GM18520 (cell line): ENCODE measurements at regions not wholly inside any gene's neighbourhood (a gene's known extent, or its start where the extent isn't known, plus 50 kb on each side); places are given as distances from the start of the nearest gene placed in this dataset.
"Not testable (repeated sequence)": the region's sequence is repeated elsewhere in the genome, so short reads cannot be mapped to it uniquely, and the experiment has no call there.

Source experiments
- ATAC-seq: cut with Tn5 transposase; IDR thresholded peaks from one replicate; pipeline ENCODE4 v1.9.1; 2021; ENCODE audit not compliant: unreplicated experiment

GRCh38 chr1:213523781-213524398 is 463.9 kb upstream of the PROX1 start:
- ATAC-seq: no peak

- ATAC-seq: no peak
Observed at GRCh38 chr1:213526306-213526705, 461.5 kb upstream of the PROX1 start.

GRCh38 chr1:213530611-213531320 is 457.0 kb upstream of the PROX1 start:
- ATAC-seq: no peak

GRCh38 chr1:213531369-213532310 is 456.1 kb upstream of the PROX1 start:
- no peak for ATAC-seq

- no peak for ATAC-seq
Observed at GRCh38 chr1:213533125-213533524, 454.6 kb upstream of the PROX1 start.

DNA sequence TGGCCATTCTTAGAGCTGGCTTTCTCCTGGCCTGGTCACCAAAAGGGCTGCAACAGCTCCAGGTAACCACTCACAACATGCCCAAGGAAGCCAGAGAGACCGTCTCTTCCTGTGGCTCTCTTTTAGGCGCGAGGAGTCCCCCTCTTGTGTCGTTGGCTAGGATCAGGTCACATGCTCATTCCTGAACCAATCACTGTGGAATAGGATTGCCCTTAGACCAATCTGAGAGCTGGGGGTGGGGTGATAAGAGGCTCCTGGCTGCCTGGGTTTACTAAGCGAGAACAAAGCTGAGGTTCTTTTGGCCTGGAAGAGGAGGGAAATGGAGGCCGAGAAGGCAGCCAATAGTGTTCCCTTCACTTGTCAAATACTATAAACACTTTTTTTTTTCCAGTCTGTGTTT is 452.1 kb upstream of the PROX1 start:
- ATAC-seq: no peak

- ATAC-seq: no peak
Observed at GRCh38 chr1:213538251-213538650, 449.5 kb upstream of the PROX1 start.

GRCh38 chr1:213539464-213539863 is 448.3 kb upstream of the PROX1 start:
- no peak for ATAC-seq

DNA sequence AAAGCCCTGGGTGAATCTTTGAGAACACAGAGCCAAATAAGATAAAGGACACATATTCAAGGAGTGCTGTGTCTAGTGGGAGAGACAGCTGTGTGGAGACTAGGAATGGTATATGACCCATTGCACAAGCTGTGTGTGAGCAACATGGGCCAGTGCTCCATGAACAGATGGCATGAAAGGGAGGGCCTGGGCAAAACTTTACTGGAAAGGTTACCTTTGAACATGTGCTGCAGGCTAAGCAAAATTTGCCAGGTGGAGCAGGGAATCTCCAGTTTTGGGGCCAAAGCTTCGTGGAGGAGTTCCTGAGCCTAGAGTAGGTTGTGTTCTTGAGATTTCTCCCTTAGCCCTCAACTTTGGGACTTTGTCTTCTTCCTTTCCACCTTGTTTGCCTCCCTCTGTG is 446.1 kb upstream of the PROX1 start:
- no peak for ATAC-seq

DNA sequence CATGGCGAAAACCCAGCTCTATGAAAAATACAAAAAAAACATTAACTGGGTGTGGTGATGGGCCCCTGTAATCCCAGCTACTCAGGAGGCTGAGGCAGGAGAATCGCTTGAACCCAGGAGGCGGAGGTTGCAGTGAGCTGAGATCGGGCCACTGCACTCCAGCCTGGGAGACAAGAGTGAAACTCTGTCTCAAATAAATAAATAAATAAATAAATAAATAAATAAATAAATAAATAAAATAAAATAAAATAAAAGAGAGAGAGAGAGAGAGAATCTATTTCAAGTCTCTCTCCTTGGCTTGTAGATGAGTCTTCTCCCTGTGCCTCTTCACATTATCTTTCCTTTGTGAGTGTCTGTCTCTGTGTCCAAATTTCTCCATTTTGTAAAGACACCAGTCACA is 442.6 kb upstream of the PROX1 start:
- ATAC-seq: not testable (repeated sequence)

DNA sequence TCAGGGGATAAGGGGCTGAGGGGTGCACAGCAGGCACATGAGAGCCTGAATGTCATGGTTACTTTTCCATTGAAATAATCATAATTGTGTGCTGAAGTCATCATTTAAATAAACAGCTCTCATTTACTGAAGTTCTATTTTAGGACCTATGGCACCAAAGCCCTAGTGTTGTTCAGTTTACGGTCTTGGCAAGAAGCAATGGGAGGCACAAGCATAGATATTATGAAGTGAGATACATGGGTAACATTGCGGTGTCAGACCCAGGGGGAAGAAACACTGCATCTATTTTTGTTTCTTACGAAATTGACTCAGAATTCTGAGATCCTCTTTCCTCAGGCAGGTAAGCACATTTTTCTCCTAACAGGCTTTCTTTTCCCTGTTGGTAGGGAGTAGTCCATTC is 437.8 kb upstream of the PROX1 start:
- no peak for ATAC-seq

DNA sequence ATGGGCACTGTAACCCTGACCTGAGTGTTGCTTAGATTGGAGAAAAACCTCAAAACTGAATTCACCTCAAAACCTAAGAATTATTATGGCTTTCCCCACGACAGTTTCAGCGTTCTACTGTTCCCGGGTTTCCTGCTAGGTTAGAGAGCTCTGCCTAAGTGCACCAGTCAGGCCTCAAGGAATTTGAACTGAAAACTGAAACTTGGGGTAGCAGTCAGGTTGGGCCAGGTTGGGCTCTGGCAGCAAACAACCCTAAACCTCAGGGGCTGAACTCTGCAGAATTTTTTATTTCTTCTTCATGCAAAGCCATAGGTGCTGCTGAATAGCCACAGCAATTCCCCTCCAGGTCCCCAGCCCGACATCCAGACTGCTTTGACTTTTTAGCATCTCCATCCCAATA is 437.0 kb upstream of the PROX1 start:
- no peak for ATAC-seq

- ATAC-seq: no peak
Observed at GRCh38 chr1:213552045-213552444, 435.7 kb upstream of the PROX1 start.

GRCh38 chr1:213560226-213560625 is 427.5 kb upstream of the PROX1 start:
- ATAC-seq: no peak

- no peak for ATAC-seq
Observed at GRCh38 chr1:213561870-213562269, 425.9 kb upstream of the PROX1 start.

- no peak for ATAC-seq
Observed at GRCh38 chr1:213564215-213564659, 423.5 kb upstream of the PROX1 start.

DNA sequence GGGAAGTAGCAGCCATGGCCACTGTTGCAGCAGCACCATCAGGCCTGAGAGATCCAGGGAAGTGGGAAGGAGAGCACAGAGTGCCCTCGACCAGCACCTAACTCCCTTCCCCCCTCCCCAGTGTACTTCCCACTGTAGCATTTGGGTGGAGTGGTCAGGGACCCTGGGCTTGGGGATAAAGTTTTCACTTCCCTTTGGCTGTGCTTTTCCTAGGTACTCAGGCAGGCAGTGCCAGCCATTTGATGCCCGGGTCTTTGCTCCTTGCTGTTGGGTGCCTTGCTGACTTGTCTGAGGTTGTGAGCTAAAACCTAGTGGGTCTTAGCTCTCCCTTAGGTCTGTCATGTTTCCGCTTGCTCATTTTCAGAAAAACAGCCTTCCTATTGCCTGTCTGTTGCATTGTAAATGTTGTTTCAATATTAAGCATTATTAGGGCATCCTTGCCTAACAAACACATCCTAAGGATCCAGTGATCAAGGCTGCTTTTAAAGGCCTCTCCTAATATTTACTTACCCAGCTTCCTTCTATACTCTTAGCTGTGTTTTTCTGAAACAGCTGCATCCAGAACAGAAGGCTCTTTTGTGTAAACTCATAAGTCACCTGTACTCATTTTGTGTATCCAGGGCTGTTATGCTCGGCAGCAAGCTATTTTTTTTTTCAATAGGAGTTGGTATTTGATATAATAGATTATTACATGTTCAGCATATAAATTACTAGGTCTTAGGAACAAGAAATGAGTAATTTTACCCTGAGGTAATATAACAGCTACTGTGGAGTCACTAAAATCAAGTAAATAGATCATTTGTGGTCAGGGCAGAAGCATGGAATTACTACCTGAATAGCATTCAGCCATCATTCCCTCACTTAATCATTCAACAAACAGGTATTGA is 418.6 kb upstream of the PROX1 start:
- ATAC-seq: no peak

DNA sequence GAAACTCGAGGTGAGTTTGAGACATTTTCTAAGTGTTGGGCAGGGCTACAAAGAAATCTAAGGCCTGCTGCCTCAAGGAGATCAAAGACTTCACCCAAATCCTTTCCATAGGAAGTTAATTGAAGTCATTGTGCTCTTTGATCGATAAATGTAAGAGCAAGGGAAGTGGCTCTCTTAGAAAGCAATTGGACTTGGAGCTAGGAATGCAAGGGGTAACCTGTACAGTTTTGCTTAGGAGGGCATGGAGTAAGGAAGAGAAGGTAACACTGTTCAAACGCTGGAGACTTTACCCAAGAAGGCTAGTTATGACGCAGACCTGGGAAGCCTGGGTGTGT is 418.0 kb upstream of the PROX1 start:
- ATAC-seq: no peak

DNA sequence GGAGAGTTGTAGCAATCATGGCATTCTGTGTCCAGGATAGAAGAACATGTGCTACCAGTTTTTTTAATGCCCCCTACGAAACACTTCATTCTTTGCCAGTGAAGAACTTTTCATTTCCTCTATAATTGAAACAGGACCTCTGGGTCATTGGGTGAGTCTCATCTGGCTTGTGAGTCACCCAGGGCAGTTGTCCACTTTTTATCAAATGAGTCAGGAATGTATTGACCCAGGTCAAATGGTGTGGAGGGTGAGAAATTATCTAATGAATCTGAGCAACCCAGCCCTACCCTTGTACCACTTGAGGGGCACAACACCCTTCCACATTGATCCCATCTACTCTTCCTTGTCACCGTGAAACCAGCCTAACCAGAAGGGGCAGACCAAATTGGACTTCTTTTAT is 417.3 kb upstream of the PROX1 start:
- ATAC-seq: no peak

GRCh38 chr1:213571419-213571818 is 416.4 kb upstream of the PROX1 start:
- ATAC-seq: no peak

DNA sequence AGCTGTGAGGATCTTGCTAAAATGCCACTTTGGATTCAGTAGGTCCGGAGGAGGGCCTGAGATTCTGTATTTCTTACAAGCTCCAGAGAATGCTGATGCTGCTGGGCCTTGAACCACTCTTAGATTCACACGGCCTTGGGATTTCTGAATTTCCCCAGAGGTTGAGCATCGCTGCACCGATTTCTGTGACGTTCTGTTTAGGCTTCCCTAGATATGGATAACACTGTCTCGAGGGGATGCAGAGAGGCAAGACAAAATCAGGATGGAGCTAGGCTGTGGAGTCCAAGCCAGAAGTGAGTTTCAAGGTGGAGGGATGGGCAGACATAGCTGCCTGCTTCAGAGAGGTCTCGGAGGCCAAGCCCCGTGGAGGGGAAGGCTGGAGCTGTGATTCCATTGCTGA is 415.9 kb upstream of the PROX1 start:
- ATAC-seq: no peak
